ENCODE measurements at regions not wholly inside any gene's neighbourhood (a gene's known extent, or its start where the extent isn't known, plus 50 kb on each side); places are given as distances from the start of the nearest gene placed in this dataset.
"Not testable (repeated sequence)": the region's sequence is repeated elsewhere in the genome, so short reads cannot be mapped to it uniquely, and the experiment has no call there.

DNA sequence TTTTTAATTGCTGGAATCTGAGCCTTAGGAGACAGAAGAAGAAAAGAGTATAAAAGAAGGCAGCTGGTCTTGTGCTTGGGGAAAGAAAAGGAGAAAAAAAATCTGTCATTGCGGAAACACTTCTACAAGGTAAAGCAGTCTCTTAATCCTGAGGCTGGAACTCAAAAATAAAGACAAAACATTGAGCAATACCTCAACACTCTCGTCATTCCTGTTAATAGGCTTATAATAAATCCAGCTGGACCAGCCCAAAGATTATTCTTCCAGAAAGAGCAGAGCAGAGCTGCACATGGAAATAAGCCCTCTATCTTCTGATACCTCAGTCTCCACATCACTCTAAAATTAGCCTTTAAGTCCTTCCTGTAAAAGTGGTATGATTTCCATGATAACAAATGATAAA lies 62.0 kb upstream of the HIVEP1 start:
- TF ChIP-seq, protein P1, sequence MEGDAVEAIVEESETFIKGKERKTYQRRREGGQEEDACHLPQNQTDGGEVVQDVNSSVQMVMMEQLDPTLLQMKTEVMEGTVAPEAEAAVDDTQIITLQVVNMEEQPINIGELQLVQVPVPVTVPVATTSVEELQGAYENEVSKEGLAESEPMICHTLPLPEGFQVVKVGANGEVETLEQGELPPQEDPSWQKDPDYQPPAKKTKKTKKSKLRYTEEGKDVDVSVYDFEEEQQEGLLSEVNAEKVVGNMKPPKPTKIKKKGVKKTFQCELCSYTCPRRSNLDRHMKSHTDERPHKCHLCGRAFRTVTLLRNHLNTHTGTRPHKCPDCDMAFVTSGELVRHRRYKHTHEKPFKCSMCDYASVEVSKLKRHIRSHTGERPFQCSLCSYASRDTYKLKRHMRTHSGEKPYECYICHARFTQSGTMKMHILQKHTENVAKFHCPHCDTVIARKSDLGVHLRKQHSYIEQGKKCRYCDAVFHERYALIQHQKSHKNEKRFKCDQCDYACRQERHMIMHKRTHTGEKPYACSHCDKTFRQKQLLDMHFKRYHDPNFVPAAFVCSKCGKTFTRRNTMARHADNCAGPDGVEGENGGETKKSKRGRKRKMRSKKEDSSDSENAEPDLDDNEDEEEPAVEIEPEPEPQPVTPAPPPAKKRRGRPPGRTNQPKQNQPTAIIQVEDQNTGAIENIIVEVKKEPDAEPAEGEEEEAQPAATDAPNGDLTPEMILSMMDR (IDR thresholded peaks at IDR 0.05; ENCODE audit: low read depth, low read length) = no peak
- Histone ChIP-seq H3K4me3 (ENCODE audit: low read depth, low read length) (no peak overlapping the region), H3K36me3 (no peaks in the 10 kb centered on the region), H3K9me3 (ENCODE audit: severe bottlenecking) (no peaks in the 10 kb centered on the region), H3K27ac (peak overlapping the region; percentile 30), H3K27me3 (ENCODE audit: insufficient read depth, low read depth, severe bottlenecking) (no peaks in the 10 kb centered on the region)
- peak; percentile 43 for DNase-seq

- Histone ChIP-seq H3K36me3 (no peaks in the 10 kb centered on the region), H3K4me3 (ENCODE audit: low read depth, low read length) (no peak overlapping the region), H3K9me3 (ENCODE audit: severe bottlenecking) (no peaks in the 10 kb centered on the region), H3K27me3 (ENCODE audit: insufficient read depth, low read depth, severe bottlenecking) (no peaks in the 10 kb centered on the region), H3K27ac (no peak overlapping the region)
- no peak for DNase-seq
- TF ChIP-seq, protein P1 (IDR thresholded peaks at IDR 0.05; ENCODE audit: low read depth, low read length) = no peak
Observed at GRCh38 chr6:11947575-11947974, 64.5 kb upstream of the HIVEP1 start.

GRCh38 chr6:11947063-11947462 lies 65.0 kb upstream of the HIVEP1 start:
- DNase-seq = no peak
- Histone ChIP-seq H3K27ac (no peak overlapping the region), H3K27me3 (ENCODE audit: insufficient read depth, low read depth, severe bottlenecking) (no peaks in the 10 kb centered on the region), H3K4me3 (ENCODE audit: low read depth, low read length) (no peak overlapping the region), H3K36me3 (no peaks in the 10 kb centered on the region), H3K9me3 (ENCODE audit: severe bottlenecking) (no peaks in the 10 kb centered on the region)
- TF ChIP-seq, protein P1 (IDR thresholded peaks at IDR 0.05; ENCODE audit: low read depth, low read length) = peak; percentile 42; the same call in 1 of the 2 replicates

- DNase-seq = no peak
- H3K27me3 ChIP-seq (ENCODE audit: insufficient read depth, low read depth, severe bottlenecking) = no peaks in the 10 kb centered on the region
- H3K9me3 ChIP-seq (ENCODE audit: severe bottlenecking) = no peaks in the 10 kb centered on the region
- no peak overlapping the region for H3K4me3 ChIP-seq (ENCODE audit: low read depth, low read length)
- H3K27ac ChIP-seq = no peak overlapping the region
- TF ChIP-seq, protein P1 (IDR thresholded peaks at IDR 0.05; ENCODE audit: low read depth, low read length) = no peak
- H3K36me3 ChIP-seq = no peaks in the 10 kb centered on the region
Observed at GRCh38 chr6:11944111-11944510, 68.0 kb upstream of the HIVEP1 start.

GRCh38 chr6:11943060-11943459 lies 69.1 kb upstream of the HIVEP1 start:
- Histone ChIP-seq H3K36me3 (no peaks in the 10 kb centered on the region), H3K4me3 (ENCODE audit: low read depth, low read length) (no peak overlapping the region), H3K9me3 (ENCODE audit: severe bottlenecking) (no peaks in the 10 kb centered on the region), H3K27ac (no peak overlapping the region), H3K27me3 (ENCODE audit: insufficient read depth, low read depth, severe bottlenecking) (no peaks in the 10 kb centered on the region)
- TF ChIP-seq, protein P1 (IDR thresholded peaks at IDR 0.05; ENCODE audit: low read depth, low read length) = no peak
- DNase-seq = no peak

- no peaks in the 10 kb centered on the region for H3K36me3 ChIP-seq
- no peak overlapping the region for H3K27ac ChIP-seq
- TF ChIP-seq, protein P1 (IDR thresholded peaks at IDR 0.05; ENCODE audit: low read depth, low read length) = no peak
- no peaks in the 10 kb centered on the region for H3K27me3 ChIP-seq (ENCODE audit: insufficient read depth, low read depth, severe bottlenecking)
- no peaks in the 10 kb centered on the region for H3K9me3 ChIP-seq (ENCODE audit: severe bottlenecking)
- no peak for DNase-seq
- H3K4me3 ChIP-seq (ENCODE audit: low read depth, low read length) = no peak overlapping the region
Observed at GRCh38 chr6:11942185-11942864, 69.8 kb upstream of the HIVEP1 start.

DNA sequence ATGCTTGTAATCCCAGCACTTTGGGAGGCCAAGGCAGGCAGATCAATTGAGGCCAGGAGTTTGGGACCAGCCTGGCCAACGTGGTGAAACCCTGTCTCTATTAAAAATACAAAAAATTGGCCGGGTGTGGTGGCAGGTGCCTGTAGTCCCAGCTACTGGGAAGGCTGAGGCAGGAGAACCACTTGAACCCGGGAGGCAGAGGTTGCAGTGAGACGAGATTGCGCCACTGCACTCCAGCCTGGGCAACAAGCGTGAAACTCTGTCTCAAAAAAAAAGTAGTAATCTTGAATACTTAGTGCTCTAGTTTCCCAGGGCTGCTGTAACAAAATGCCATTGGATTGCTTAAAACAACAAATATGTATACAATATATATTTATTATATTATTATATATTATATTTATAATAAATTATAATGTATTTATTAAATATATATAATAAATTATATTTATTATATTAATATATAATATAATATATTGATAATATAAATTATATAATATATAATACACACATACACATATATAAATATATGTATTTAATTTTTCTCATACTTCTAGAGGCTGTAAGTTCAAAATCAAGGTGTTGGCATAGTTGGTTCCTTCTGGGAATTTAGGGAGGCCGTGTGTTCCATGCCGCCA lies 71.5 kb upstream of the HIVEP1 start:
- H3K9me3 ChIP-seq (ENCODE audit: severe bottlenecking); H3K27me3 ChIP-seq (ENCODE audit: insufficient read depth, low read depth, severe bottlenecking); H3K27ac ChIP-seq; DNase-seq; H3K4me3 ChIP-seq (ENCODE audit: low read depth, low read length); H3K36me3 ChIP-seq: not testable (repeated sequence)
